Left forelimb (tissue), 1 donor: ENCODE measurements at regions not wholly inside any gene's neighbourhood (a gene's known extent, or its start where the extent isn't known, plus 50 kb on each side); places are given as distances from the start of the nearest gene placed in this dataset.

Source experiments
- DNase-seq: peaks from one replicate; pipeline ENCODE4 v3.0.0-alpha.2; 2018; ENCODE audit warnings: low spot score

DNA sequence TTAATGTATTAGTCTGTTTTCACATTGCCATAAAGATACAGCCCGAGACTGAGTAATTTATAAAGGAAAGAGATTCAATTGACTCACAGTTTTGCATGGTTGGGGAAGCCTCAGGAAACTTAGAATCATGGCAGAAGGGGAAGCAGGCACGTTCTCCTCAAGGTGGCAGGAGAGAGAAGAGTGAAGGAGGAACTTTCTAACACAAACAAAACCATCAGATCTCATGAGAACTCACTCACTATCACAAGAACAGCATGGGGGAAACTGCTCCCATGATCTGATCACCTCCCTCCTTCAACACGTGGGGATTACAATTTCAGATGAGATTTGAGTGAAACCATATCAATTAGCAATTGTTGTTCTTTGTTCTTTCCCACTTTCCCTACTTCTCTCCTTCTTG lies 689.0 kb upstream of the SLITRK1 start:
- DNase-seq, result no peak

DNA sequence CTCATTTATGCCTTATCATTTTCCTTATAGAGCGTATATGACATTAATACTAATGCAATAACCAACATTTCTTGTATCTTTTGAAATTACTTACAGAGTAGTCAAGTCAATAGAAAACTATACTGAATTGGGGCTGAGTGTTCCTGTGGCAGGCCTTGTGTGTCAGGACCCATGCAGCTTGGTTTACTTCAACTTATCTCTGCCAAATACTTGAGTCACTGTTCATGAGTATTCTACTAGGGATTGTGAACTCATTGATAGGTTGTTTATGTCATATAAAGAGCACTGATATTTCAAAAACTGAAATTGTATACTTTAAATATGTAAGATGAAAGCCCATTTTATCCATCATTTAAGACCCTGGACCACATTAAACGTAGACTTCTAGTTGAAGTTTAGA lies 688.6 kb upstream of the SLITRK1 start:
- no peak for DNase-seq

DNA sequence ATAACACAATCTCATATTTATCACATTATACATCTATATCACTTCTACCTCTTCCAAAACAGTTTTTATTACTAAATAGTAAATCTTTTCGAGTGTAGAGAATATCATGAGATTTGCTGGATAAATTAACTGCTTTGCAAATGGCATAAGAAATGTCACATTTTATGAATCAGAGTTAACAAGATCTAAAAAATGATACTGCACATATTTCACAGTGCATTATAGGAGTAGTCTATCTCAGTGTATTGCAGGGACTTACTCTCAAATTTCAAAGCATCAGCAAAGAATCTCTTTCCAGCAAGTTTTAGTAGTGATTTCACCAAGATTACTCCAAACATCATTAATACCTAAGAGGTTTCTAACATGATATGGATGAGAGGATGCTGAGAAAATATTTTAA lies 687.1 kb upstream of the SLITRK1 start:
- DNase-seq, result no peak

DNA sequence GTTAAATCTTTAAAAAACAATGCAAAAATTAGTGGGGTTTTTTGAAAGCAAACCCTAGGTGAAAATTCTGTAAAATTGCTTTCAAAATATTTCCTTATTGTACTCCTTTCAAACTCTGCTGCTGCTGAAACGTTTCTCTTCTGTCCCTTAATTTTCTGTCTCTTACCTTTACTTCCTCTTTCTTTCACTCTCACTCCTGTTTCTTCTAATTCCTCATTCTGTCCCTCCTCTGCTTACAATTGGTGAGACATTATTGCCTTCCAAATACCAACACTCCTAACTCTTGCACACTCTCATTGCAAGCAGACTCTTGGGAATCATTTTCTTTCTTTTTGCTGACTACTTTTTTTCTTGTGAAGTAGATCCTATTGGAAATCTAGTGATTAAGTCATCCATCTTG lies 685.6 kb upstream of the SLITRK1 start:
- DNase-seq, result no peak

DNA sequence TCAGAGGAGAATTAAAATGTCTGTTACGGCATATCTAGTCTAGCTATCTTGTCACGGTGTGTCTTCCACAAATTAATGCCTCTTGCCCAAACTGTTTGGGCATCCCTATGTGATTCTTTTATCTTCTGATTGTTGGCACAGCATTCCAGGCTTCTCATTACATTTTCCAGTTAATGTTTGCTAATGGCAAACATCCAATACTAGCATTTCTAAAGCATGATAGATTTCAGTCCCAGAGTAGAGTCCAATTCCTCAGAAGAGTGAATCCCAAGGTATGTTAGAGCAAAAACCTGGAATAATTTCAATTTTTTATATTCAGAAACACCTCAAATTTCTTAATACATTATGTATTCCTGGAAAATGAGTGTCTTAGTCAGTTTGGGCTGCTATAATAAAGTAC lies 684.5 kb upstream of the SLITRK1 start:
- DNase-seq, result no peak

DNA sequence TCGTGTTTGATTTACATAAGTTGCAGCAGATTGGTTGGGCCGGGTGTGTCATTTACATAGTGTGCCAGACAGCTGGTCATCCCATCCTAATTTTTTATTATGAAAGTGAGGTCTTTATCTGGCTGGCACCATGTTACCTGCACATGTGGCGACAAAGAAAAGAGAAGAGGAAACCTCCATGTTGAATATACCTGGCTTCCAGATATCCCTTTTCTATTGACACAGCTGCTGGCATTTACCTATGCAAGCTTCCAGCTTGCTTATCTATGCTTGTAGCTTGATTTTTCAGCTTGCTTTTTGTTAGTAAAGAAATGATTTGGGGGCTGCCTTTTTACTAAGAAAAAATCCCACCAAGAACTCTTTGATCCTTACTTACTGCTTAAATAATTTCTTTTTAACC lies 681.3 kb upstream of the SLITRK1 start:
- no peak for DNase-seq

DNA sequence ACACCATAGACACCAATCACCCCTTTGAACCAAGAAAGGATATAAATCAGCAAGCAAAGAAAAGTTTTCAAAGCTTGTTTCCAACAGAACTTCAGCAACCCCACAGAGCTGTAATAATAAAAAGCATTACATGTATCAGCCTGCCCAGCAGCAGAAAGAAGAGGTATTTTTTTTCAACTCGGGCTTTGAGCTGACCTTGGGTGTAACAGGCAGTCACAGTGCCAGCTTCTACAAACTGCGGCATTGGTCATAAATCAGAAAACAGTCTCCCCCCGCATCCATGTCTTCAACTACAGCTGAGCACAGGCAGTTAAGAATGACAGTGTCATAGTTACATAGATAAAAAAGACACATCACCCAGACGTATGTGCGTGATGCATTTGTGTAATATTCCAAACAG lies 671.0 kb upstream of the SLITRK1 start:
- no peak for DNase-seq

DNA sequence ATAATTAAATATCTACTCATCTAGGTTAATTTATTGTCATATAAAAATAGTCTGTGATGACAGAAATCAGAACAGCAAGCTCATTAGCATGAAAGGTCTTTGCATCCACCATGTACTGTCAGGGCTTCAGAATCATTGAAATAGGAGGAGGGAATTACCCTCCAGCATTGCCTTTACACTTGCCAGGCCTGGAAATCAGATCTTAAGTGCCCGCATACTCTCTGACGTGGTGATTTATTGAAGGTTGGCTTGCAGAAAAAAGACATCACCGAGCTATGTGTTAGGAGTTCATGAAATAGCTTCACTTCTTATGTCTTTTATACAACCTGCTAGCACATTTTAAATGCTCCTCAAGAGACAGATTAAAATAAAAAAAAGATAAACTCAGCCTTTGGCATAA lies 661.7 kb upstream of the SLITRK1 start:
- no peak for DNase-seq

DNA sequence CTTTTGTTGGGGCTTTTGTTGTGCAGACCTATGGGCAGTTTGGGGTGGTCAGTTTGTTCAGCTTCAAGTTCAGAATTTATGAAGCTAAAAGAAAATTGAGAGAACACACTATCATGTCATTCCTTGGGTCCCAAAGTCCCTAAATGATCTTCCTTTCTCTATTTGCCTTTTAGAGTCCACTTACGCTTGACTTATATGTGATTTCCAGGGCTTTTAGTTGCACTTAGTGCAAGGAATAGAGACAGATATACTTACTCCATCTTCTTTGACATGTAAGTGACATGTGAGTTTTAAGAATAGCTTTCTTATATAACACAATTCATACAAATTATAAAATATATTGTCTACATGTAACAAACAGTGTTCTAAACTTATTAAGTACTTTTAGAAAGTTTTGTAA lies 660.1 kb upstream of the SLITRK1 start:
- no peak for DNase-seq

DNA sequence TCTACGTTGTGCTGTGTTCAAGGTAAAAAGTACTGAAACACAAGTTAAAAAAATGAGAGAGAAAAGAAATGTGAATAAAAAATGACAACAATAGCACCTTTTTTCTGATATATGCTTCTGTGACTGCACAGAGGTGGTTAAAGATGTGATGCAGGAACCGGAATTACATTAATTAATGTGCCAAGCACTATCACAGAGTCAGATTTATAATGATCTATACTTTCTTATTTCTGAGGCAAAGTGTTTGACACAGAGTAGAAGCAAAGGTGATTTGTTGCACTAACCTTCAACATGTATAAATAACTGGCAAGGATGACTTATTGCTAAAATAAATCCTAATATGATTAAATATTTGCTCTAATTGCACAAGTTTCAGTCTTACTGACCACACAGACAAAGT lies 654.6 kb upstream of the SLITRK1 start:
- no peak for DNase-seq

DNA sequence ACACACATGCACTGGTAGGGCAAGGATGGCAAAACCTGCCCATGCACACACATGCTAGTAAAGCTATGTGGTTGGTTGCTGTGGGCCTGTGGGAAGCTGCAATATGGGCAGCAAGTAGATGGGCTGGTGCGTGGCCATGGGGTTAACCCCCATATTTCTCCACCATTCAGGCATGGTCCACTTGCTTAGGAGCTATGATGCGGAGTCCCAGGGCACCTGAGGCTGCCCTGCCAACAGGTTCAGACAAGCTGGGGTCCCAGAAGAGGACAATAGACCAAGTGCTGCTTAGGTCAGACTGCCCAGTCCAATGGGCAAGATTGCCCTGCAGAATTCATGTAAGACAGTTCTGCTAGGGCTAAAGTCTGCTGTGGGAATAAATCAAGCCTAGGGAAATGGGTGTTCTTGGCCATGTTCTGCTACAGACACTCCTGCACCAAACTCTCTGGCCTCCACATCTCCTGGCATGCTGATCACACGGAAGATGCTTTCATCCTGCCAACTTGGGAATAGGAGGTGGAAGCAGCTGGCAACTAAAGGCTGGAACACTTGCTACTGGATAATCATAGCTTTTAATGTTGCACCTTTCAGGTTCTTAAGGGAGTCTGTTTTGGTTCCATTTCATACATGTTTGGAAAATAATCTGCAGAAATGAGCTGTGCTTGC lies 646.3 kb upstream of the SLITRK1 start:
- no peak for DNase-seq

DNA sequence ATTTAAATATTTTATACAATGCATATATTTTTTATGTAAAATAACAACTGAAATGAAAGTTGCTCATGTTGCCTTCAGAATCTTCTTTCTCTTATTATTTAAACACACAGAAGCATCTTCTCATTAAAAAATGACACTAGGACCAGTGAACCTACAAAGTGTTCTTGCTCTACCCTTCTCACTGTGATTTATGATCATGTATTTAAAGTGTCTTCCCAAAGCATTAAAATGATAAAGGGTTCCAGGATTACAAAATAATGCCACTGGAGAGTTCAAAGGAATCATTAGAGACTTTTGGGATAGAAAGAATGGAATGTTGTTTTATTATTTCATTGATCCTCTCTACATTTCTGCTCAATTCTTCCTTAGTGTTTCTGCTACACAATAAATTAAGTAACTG lies 643.6 kb upstream of the SLITRK1 start:
- DNase-seq, result no peak

DNA sequence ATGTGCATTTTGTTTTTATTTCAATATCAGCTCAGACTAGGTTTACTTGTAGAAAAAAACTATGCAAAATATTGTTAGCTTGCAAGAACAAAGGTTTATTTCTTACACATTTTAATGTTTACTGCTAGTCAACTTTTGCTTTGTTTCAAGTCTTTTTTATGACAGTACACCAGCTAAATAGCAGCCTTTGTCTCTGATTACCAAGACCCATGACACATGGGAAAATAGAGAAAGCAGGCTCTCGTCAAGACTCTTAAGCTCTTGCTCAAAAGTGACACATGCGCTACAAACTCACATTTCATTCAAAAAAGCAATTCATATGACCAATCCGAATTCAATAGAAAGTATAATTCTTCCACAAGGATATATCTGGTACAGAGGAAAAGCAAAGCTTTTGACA lies 642.3 kb upstream of the SLITRK1 start:
- no peak for DNase-seq

DNA sequence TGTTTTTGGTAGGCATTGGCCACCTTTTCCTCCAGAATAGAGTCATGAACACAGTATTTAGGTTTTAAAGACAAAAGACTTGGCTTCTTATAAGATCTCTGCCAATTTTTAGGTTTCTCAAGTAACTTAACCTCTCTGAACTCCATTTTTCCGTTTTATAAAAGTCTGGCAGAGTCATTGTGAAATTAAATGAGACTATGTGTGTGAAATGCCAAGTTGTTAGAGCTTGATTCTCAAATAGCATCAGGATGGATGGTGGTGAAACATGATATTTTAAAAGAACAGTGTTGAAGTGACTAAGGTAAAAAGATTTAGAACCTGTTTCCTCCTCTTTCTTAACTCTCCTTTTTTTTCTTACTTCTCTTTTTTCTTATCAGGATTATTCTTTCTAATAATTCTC lies 617.7 kb upstream of the SLITRK1 start:
- no peak for DNase-seq

DNA sequence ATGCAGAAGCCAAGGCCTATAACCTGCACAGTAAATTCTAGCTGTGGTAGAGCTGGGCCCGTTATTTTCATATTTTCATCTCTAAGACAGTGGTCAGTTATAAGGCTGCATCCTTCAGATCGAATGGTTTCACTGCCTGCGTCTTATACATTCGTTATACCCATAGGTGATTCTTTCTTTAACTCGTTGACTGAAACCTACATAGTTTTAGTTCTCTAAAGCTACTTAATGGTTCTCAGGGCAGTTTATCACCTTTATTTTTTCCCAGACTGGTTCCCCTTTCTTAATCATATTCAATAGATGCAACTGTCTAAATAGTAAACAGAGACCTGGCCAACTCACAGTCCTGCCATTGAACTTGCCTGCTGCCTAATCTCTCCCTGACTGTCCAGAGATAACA lies 615.3 kb upstream of the SLITRK1 start:
- no peak for DNase-seq

DNA sequence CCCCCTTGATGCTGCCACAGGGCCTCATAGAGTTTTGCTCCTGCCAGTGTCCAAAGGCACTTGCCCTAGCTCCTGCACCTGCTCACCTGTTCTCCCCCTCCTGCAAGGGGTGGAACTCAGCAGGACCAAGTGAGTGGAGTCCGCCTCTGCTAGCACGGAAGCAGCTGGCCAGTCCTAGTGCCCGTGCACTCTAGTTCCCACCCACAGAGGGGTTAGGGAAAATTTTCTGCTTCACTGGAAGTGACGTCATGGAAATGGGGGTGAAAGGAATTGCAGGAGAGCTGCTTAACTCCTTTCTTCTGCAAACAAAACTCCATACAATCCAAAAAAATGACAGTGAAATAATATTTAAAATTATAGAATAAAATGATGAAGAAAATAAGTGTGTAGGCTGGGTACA lies 609.7 kb upstream of the SLITRK1 start:
- no peak for DNase-seq

DNA sequence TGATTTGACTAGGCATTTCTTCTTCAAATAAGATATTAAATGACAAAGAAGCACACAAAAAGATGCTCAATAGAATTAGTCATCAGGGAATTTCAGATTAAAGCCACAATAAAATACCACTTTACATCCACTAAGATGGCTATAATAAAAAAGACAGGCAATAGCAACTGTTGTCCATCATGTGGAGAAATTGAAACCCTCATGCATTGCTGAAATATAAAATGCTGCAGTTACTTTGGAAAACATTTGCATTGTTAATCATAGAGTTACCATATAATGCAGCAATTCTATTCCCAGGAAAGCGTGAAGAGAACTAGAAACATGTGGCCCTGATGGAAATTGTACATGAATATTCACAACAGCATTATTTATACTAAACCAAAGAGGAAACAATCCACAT lies 605.5 kb upstream of the SLITRK1 start:
- no peak for DNase-seq

DNA sequence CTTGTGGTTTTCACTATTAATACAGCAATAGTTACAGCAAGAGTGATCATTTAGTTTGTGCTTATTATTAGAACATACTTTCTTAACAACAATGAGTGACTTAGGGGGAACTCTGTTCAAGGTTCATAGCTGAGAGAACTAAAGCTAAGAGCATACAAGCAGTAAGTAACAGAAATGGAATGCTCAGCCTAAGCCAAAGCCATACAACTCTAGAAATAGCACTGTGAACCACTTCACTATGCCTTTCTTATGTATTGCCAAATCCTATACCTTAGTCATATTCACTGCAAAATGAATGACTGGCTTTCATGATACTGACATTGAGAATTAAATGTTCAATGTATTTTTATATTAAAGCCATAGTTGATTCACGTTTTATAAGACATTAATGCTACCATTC lies 599.7 kb upstream of the SLITRK1 start:
- DNase-seq, result no peak

DNA sequence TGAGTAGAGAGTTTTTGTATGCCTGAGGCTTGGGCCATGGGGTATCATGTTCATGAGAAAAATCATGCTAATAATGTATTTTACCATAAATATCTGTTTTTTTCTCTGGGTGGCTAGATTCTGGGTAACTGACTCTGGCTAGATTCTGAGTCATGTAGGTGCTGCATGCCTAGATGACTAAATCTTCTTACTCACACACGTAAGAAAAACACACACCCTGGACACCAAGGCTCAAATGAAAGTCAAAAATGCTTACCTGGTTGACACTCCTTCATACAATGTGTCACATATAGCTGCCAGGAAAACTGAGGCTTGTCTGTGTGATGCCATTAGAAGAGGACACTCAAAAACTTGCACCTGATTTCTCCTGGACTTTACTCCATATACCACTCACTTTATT lies 597.4 kb upstream of the SLITRK1 start:
- DNase-seq, result no peak

DNA sequence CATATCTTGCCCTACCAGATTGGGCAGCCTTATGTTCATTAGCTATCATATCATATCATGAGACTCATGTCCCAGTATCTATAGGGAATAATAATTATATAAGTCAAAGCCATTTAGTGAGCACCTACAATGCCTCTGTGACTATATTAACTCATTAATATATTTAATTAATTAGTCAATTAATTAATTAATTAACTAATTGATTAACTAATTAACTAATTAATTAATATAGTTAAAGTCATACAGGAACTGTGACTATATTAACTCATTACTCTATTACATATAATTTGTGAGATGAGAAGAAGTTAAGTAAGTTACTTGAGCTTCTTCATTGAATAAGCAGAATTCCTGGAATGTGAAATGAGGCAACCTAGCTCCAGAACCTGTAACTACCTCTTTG lies 588.3 kb upstream of the SLITRK1 start:
- no peak for DNase-seq

DNA sequence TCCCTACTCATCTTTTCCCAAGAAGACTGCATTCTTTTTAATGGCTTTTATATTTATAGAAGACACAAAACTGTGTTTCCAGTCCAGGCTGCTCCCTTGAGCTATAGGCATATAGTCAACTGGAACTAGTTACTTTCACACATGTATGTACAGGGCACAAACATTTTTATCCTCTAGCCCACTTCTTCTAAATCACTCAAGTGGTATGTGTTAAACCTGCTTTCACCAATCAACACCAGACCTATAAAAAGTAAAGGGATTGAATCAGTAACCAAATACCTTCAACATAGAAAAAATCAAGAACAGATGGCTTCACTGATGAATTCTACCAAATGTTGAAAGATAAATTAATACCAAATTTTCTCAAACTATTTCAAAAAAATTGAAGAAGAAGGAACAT lies 584.2 kb upstream of the SLITRK1 start:
- no peak for DNase-seq

DNA sequence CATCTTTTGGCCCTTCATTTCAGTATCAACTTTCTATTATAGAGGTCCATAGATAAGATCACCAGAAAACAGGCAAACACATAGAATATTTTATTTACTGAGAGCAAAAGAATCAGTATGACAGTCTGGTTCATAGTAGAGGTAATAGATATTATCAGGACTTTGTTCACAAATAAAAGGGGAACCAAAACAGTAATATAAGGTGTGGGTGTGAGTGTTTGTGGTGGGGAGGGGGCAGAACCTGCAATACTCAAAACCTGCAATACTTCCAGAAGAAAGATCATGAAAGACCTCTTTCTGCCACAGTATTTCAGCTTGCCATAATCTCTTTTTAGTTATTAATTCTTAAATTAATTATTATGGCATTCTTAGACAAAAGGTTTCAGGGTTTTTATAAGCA lies 578.7 kb upstream of the SLITRK1 start:
- no peak for DNase-seq

DNA sequence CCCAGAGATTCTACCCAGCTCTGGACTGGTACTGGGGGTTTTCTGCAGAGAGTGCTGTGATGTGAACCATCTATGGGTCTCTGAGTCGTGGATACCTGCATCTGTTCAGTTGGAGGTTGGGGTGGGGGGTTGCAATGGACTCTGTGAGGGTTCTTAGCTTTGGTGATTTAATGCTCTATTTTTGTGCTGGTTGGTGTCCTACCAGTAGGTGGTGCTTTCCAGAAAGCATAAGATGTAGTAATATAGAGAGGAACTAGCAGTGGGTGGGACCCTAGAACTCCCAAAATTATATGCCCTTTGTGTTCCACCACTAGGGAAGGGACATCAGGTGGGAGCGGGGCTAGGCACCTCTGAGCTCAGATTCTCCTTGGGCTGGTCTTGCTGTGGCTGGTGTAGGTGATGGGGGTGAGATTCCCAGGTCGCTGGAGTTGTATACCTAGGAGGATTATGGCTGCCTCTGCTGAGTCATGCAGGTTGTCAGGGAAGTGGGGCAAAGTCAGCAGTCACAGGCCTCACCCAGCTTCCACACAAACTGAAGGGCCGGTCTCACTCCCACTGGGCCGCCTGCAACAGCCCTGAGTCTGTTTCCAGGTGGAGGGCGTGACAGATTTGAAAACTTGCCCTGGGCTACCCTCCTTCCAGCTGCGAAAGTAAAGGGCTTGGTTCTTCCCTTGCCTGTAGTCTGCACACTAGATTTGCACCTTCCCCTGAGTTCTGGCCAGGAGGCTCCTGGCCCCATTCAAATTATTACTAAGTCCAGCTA lies 573.0 kb upstream of the SLITRK1 start:
- DNase-seq, result no peak

DNA sequence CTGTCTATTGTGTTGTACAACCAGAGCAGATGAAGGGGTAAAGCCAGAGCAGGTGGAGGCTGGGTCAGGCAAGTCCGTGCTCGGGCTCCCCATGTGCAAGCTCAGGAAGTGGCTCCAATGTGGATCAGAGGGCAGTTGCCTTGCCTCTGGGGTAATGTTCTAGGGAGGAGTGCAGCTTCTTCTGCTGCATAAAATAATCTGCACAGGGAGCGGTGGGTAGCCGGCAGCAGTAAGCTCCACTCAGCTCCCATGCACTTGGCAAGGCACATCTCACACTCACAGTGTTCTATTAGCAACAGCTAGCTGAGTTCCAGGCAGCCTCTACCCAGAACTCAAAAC lies 565.3 kb upstream of the SLITRK1 start:
- DNase-seq, result no peak
